B cell (primary cell): ENCODE measurements at regions not wholly inside any gene's neighbourhood (a gene's known extent, or its start where the extent isn't known, plus 50 kb on each side); places are given as distances from the start of the nearest gene placed in this dataset.

Experiments used
- ATAC-seq: fragments of 200-7000 bp; cut with Tn5 transposase; one replicate; pipeline ENCODE4 v1.10.0; 2021; ENCODE audit warnings: low read depth, mild to moderate bottlenecking, moderate number of reproducible peaks, moderate library complexity
- CTCF ChIA-PET: fragments of 350-600 bp; sonication (Branson Sonifier 250); formaldehyde crosslinking; loops from one replicate; lab custom pipeline; 2021; ENCODE audit warnings: antibody characterized with exemption, inconsistent platforms; lab: Charles Lee
- POLR2A ChIA-PET: fragments of 350-600 bp; sonication (Branson Sonifier 250); formaldehyde crosslinking; loops from one replicate; lab custom pipeline; 2021; ENCODE audit warnings: antibody characterized with exemption; lab: Charles Lee
- DNase-seq: peaks from one replicate; pipeline ENCODE4 v3.0.0; 2013
- H2AFZ ChIP-seq: 2 replicates; pipeline ENCODE4 v1.6.1; 2012; ENCODE audit warnings: mild to moderate bottlenecking, low read depth, low read length; ENCODE audit not compliant: insufficient read depth, poor library complexity, severe bottlenecking
- H3K27ac ChIP-seq, 2 donors: 1 replicate in 1 of 2; 2 replicates in 1 of 2; pipeline ENCODE4 v1.5.1; 2012 to 2013; ENCODE audit warnings: low read length in 2 of 2, mild to moderate bottlenecking in 2 of 2, moderate library complexity in 1 of 2
- H3K27me3 ChIP-seq, 4 experiments: fragments of 200-600 bp in 1 of 4; sonication (generic) in 1 of 4; replicated peaks in 1 of 4; 1 replicate in 2 of 4; 2 replicates in 2 of 4; pipeline versions ENCODE4 v1.6.1 to v1.7.0; 2013 to 2016; ENCODE audit warnings: low read length in 3 of 4, mild to moderate bottlenecking in 2 of 4, mixed read lengths in 1 of 4, moderate library complexity in 1 of 4; ENCODE audit not compliant: insufficient read depth in 4 of 4, control insufficient read depth in 3 of 4; ENCODE audit errors: control extremely low read depth in 1 of 4
- H3K36me3 ChIP-seq, 2 experiments: replicated peaks in 1 of 2; 1 replicate in 1 of 2; 2 replicates in 1 of 2; pipeline versions ENCODE4 v1.6.1 to v1.7.1; 2013; ENCODE audit warnings: low read length in 1 of 2; ENCODE audit not compliant: insufficient read depth in 2 of 2, control insufficient read depth in 1 of 2; ENCODE audit errors: control extremely low read depth in 1 of 2, extremely low read depth in 1 of 2
- H3K4me1 ChIP-seq, 2 donors: fragments of 200-600 bp in 1 of 2; sonication (generic) in 1 of 2; 1 replicate in 1 of 2; 2 replicates in 1 of 2; pipeline versions ENCODE4 v1.5.1 to v1.6.1; 2013 to 2017; ENCODE audit warnings: low read length in 2 of 2; ENCODE audit not compliant: control insufficient read depth in 2 of 2, insufficient read depth in 2 of 2
- H3K4me2 ChIP-seq: replicated peaks from 2 replicates; pipeline ENCODE3; 2012; ENCODE audit warnings: mild to moderate bottlenecking, low read depth, low read length; ENCODE audit not compliant: poor library complexity, severe bottlenecking
- H3K4me3 ChIP-seq, 5 experiments: fragments of 200-600 bp in 1 of 5; sonication (generic) in 1 of 5; 1 replicate in 3 of 5; 2 replicates in 2 of 5; pipeline versions ENCODE4 v1.5.1 to v1.7.0; 2011 to 2016; ENCODE audit warnings: low read length in 4 of 5, mild to moderate bottlenecking in 4 of 5, low read depth in 2 of 5, control low read depth in 1 of 5, moderate library complexity in 1 of 5; ENCODE audit not compliant: insufficient read depth in 1 of 5; ENCODE audit errors: control extremely low read depth in 1 of 5, extremely low read depth in 1 of 5
- H3K79me2 ChIP-seq: fragments of 200-600 bp; sonication (generic); one replicate; pipeline ENCODE4 v1.6.0; 2016; ENCODE audit warnings: low read length; ENCODE audit not compliant: control insufficient read depth, insufficient read depth
- H3K9ac ChIP-seq: fragments of 200-600 bp; sonication (generic); 2 replicates; pipeline ENCODE4 v1.6.1; 2017; ENCODE audit warnings: mild to moderate bottlenecking, low read length, moderate library complexity
- H3K9me3 ChIP-seq, 3 donors: one replicate each; pipeline versions ENCODE4 v1.6.1 to v1.7.1; 2013; ENCODE audit warnings: low read length in 2 of 3; ENCODE audit not compliant: control insufficient read depth in 2 of 3, insufficient read depth in 1 of 3; ENCODE audit errors: control extremely low read depth in 1 of 3
- H4K20me1 ChIP-seq: 2 replicates; pipeline ENCODE4 v1.6.0; 2012; ENCODE audit warnings: mild to moderate bottlenecking, low read length; ENCODE audit not compliant: insufficient read depth, control insufficient read depth, poor library complexity, severe bottlenecking
- H3K27ac Mint-ChIP-seq: one replicate; pipeline ENCODE4 v1.8.0; 2021; ENCODE audit warnings: mixed read lengths
- H3K27me3 Mint-ChIP-seq: one replicate; pipeline ENCODE4 v1.8.0; 2021; ENCODE audit warnings: mixed read lengths
- H3K4me1 Mint-ChIP-seq: one replicate; pipeline ENCODE4 v1.8.0; 2021; ENCODE audit warnings: mixed read lengths
- H3K4me3 Mint-ChIP-seq: one replicate; pipeline ENCODE4 v1.8.0; 2021; ENCODE audit warnings: mixed read lengths
- H3K9me3 Mint-ChIP-seq: one replicate; pipeline ENCODE4 v1.8.0; 2022; ENCODE audit warnings: mixed read lengths; ENCODE audit not compliant: insufficient read depth
- EZH2 ChIP-seq: IDR thresholded peaks from 2 replicates; pipeline ENCODE4 v1.6.1; 2012; ENCODE audit warnings: borderline replicate concordance, low read depth, mild to moderate bottlenecking, moderate library complexity, low read length; ENCODE audit not compliant: insufficient read depth, poor library complexity, severe bottlenecking
- WGBS: methylation state at CpG from one replicate; pipeline ENCODE4 v1.1.5; 2013; ENCODE audit warnings: missing lambda C conversion rate; ENCODE audit not compliant: insufficient coverage; 5-methylcytosine and 5-hydroxymethylcytosine counted together
- intact Hi-C: fragments of 100-400 bp; cut with micrococcal nuclease; formaldehyde crosslinking; loops from one replicate; pipeline ENCODE4 v1.10.0; 2022
- TF ChIP-seq, protein P1 (sequence below): fragments of 200-600 bp; IDR thresholded peaks from one replicate; pipeline ENCODE4 v1.8.0; 2022; ENCODE audit warnings: antibody characterized with exemption, mild to moderate bottlenecking

- H3K9me3 ChIP-seq: peaks cover 0 to 3% (median 0%) of the 10 kb centered on the region in 3 donors
- peak overlapping the region; percentile 79 for H3K4me2 ChIP-seq
- H3K9me3 Mint-ChIP-seq: no peaks in the 10 kb centered on the region
- H3K4me3 ChIP-seq: peak overlapping the region in 3 of 5 experiments; percentile 25 to 50 (median 35)
- no peaks in the 10 kb centered on the region for H3K27me3 Mint-ChIP-seq
- ChIA-PET CTCF (interaction anchor here (1.7 kb wide), 1 partner anchor 71 kb away, joined by 4 read pairs; no protein-coding TSS in a partner anchor), POLR2A (interaction anchor here (0.6 to 1.0 kb wide), 2 partner anchors 72 to 1502 kb away, joined by 6 to 14 read pairs; partner anchors contain the start of gene SP4)
- peak overlapping the region; percentile 79 for H3K27ac ChIP-seq
- H3K27ac Mint-ChIP-seq: peak overlapping the region; percentile 92
- DNase-seq (peak; percentile 87), ATAC-seq (peak; percentile 78)
- peaks cover 7% of the 10 kb centered on the region for H3K79me2 ChIP-seq
- H3K9ac ChIP-seq: peak overlapping the region; percentile 40
- no peak overlapping the region for H2AFZ ChIP-seq
- no peaks in the 10 kb centered on the region for H3K27me3 ChIP-seq
- peak overlapping the region; percentile 52 for H3K4me3 Mint-ChIP-seq
- H3K36me3 ChIP-seq: no peaks in the 10 kb centered on the region
- H3K4me1 ChIP-seq: peaks cover 58 to 71% of the 10 kb centered on the region in 2 donors
- peaks cover 74% of the 10 kb centered on the region for H3K4me1 Mint-ChIP-seq
- intact Hi-C loops: loop anchor here (2.0 to 10.0 kb wide), 6 partner anchors 591 to 1749 kb away; partner anchors contain the start of genes HYCC1 and KLHL7
- WGBS: 0% methylated on average over 1 of the region's 2 CpGs
- no peaks in the 10 kb centered on the region for H4K20me1 ChIP-seq
- no peak for TF ChIP-seq EZH2
- TF ChIP-seq, protein P1, sequence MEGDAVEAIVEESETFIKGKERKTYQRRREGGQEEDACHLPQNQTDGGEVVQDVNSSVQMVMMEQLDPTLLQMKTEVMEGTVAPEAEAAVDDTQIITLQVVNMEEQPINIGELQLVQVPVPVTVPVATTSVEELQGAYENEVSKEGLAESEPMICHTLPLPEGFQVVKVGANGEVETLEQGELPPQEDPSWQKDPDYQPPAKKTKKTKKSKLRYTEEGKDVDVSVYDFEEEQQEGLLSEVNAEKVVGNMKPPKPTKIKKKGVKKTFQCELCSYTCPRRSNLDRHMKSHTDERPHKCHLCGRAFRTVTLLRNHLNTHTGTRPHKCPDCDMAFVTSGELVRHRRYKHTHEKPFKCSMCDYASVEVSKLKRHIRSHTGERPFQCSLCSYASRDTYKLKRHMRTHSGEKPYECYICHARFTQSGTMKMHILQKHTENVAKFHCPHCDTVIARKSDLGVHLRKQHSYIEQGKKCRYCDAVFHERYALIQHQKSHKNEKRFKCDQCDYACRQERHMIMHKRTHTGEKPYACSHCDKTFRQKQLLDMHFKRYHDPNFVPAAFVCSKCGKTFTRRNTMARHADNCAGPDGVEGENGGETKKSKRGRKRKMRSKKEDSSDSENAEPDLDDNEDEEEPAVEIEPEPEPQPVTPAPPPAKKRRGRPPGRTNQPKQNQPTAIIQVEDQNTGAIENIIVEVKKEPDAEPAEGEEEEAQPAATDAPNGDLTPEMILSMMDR: no peak
Measured at GRCh38 chr7:21355406-21355874, 72.4 kb upstream of the SP4 start.

DNA sequence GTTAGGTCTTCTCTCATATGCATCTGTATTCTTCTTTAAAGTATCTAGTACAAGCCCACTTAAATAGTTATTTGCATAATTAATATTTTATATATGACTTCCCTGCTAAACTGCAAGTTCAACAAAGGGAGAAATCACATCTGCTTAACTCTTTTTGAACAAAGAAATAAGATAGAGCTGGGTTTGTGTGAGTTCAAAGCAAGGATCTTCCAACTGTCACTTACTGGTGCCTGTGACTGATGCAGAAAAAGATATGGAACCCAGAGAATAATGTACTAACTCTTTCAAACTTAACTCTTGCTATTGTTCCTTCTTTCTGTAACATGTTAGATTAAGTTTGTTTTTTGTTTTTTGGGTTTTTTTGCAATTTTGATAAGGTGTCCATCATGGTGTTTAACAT lies 71.3 kb upstream of the SP4 start:
- ChIA-PET CTCF (interaction anchor here (0.6 to 1.4 kb wide), 2 partner anchors 15 to 46 kb away, joined by 3 to 4 read pairs; no protein-coding TSS in a partner anchor), POLR2A (interaction anchor here (0.7 kb wide), 2 partner anchors 56 to 542 kb away, joined by 5 to 6 read pairs; no protein-coding TSS in a partner anchor)
- Mint-ChIP-seq H3K4me1 (peaks cover 76% of the 10 kb centered on the region), H3K4me3 (no peak overlapping the region), H3K27ac (peak overlapping the region; percentile 77), H3K27me3 (no peaks in the 10 kb centered on the region), H3K9me3 (no peaks in the 10 kb centered on the region)
- Histone ChIP-seq H3K9ac (no peak overlapping the region), H3K36me3 (no peaks in the 10 kb centered on the region), H3K4me1 (peaks cover 58 to 68% of the 10 kb centered on the region in 2 donors), H3K9me3 (peaks cover 0 to 3% (median 0%) of the 10 kb centered on the region in 3 donors), H3K79me2 (peaks cover 7% of the 10 kb centered on the region), H4K20me1 (no peaks in the 10 kb centered on the region), H3K27me3 (no peaks in the 10 kb centered on the region), H2AFZ (no peak overlapping the region), H3K4me3 (no peak overlapping the region), H3K27ac (peak overlapping the region; percentile 37 to 55), H3K4me2 (no peak overlapping the region)
- ATAC-seq: no peak
- no peak for DNase-seq
- TF ChIP-seq EZH2: no peak
- TF ChIP-seq, protein P1: no peak
- intact Hi-C loops: loop anchor here (5.0 to 10.0 kb wide), 5 partner anchors 611 to 1748 kb away; partner anchors contain the start of genes HYCC1 and KLHL7
